22Rv1 (cell line): ENCODE measurements at regions not wholly inside any gene's neighbourhood (a gene's known extent, or its start where the extent isn't known, plus 50 kb on each side); places are given as distances from the start of the nearest gene placed in this dataset.

Source experiments
- CTCF ChIP-seq: fragments of 450-650 bp; IDR thresholded peaks from 2 replicates; pipeline ENCODE4 v1.5.1; 2017; ENCODE audit warnings: mild to moderate bottlenecking
- ZFX ChIP-seq: fragments of 450-650 bp; IDR thresholded peaks from 2 replicates; pipeline ENCODE4 v1.6.1; 2017; ENCODE audit warnings: antibody characterized with exemption, borderline replicate concordance

- no peak for TF ChIP-seq CTCF
- no peak for TF ChIP-seq ZFX
These were observed 731.3 kb upstream of the RAB6C start for GRCh38 chr2:129248198-129248597.
